ENCODE measurements at regions not wholly inside any gene's neighbourhood (a gene's known extent, or its start where the extent isn't known, plus 50 kb on each side); places are given as distances from the start of the nearest gene placed in this dataset.

- Histone ChIP-seq H3K36me3 (ENCODE audit: control insufficient read depth, insufficient read depth, low read length) (no peaks in the 10 kb centered on the region), H3K9ac (ENCODE audit: low read length) (no peak overlapping the region), H3K4me1 (ENCODE audit: control insufficient read depth, insufficient read depth, low read length) (no peaks in the 10 kb centered on the region), H3K27ac (ENCODE audit: low read depth, low read length) (no peak overlapping the region), H3K9me3 (ENCODE audit: control insufficient read depth, insufficient read depth, low read depth, low read length) (no peaks in the 10 kb centered on the region), H3K27me3 (ENCODE audit: control insufficient read depth, insufficient read depth, low read length) (no peaks in the 10 kb centered on the region), H3K4me3 (ENCODE audit: low read depth, low read length) (no peak overlapping the region)
Observed at GRCh38 chr10:52650873-52651272, 121.7 kb downstream of the MBL2 start.

GRCh38 chr10:52651293-52651692 lies 121.3 kb downstream of the MBL2 start:
- Histone ChIP-seq H3K9me3 (ENCODE audit: control insufficient read depth, insufficient read depth, low read depth, low read length) (no peaks in the 10 kb centered on the region), H3K36me3 (ENCODE audit: control insufficient read depth, insufficient read depth, low read length) (no peaks in the 10 kb centered on the region), H3K4me1 (ENCODE audit: control insufficient read depth, insufficient read depth, low read length) (no peaks in the 10 kb centered on the region), H3K4me3 (ENCODE audit: low read depth, low read length) (no peak overlapping the region), H3K9ac (ENCODE audit: low read length) (no peak overlapping the region), H3K27me3 (ENCODE audit: control insufficient read depth, insufficient read depth, low read length) (no peaks in the 10 kb centered on the region), H3K27ac (ENCODE audit: low read depth, low read length) (no peak overlapping the region)

DNA sequence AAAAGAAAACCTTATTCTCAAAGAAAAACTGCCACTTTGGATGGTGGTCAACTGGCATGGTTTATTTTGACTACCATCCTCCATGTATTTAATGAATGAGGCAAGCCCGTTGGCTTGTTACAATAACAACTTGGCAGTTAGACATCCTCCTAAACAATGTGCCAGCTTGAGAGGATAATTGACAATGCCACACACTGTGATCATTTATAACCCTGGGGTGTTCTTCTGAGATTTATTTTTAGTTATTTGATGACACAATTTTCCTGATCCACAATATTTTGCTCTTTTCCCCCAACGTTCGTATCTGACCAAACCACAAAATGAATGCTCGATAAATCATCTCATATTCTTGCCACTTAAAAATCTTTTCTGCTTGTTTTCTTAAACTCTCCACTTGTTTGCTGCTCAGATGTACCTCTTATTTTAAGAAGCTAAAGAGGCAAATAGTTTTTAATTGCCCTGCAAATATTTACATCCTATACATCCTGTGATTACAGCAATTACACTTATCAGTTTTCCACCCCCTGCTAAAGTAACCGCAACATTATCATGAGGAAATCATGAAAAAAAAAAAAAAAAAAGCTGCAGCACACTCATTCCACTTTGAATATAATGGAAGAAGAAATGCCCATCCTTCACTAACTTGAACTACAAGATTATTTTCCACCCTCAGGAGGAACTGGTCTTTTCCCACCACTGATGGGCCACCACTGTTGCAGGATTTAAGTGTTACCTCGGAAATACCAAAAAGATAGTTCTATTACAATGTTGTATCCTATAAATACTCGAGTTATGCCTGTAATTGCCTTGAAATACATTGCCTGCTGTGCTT lies 119.9 kb downstream of the MBL2 start:
- Histone ChIP-seq H3K9me3 (ENCODE audit: control insufficient read depth, insufficient read depth, low read depth, low read length) (no peaks in the 10 kb centered on the region), H3K4me3 (ENCODE audit: low read depth, low read length) (no peak overlapping the region), H3K36me3 (ENCODE audit: control insufficient read depth, insufficient read depth, low read length) (no peaks in the 10 kb centered on the region), H3K4me1 (ENCODE audit: control insufficient read depth, insufficient read depth, low read length) (no peaks in the 10 kb centered on the region), H3K9ac (ENCODE audit: low read length) (no peak overlapping the region), H3K27me3 (ENCODE audit: control insufficient read depth, insufficient read depth, low read length) (no peaks in the 10 kb centered on the region), H3K27ac (ENCODE audit: low read depth, low read length) (no peak overlapping the region)

GRCh38 chr10:52653263-52653909 lies 119.2 kb downstream of the MBL2 start:
- no peaks in the 10 kb centered on the region for H3K4me1 ChIP-seq (ENCODE audit: control insufficient read depth, insufficient read depth, low read length)
- no peaks in the 10 kb centered on the region for H3K27me3 ChIP-seq (ENCODE audit: control insufficient read depth, insufficient read depth, low read length)
- H3K9ac ChIP-seq (ENCODE audit: low read length), result no peak overlapping the region
- no peaks in the 10 kb centered on the region for H3K36me3 ChIP-seq (ENCODE audit: control insufficient read depth, insufficient read depth, low read length)
- no peak overlapping the region for H3K27ac ChIP-seq (ENCODE audit: low read depth, low read length)
- no peak overlapping the region for H3K4me3 ChIP-seq (ENCODE audit: low read depth, low read length)
- no peaks in the 10 kb centered on the region for H3K9me3 ChIP-seq (ENCODE audit: control insufficient read depth, insufficient read depth, low read depth, low read length)

- Histone ChIP-seq H3K9ac (ENCODE audit: low read length) (no peak overlapping the region), H3K27me3 (ENCODE audit: control insufficient read depth, insufficient read depth, low read length) (no peaks in the 10 kb centered on the region), H3K4me1 (ENCODE audit: control insufficient read depth, insufficient read depth, low read length) (no peaks in the 10 kb centered on the region), H3K9me3 (ENCODE audit: control insufficient read depth, insufficient read depth, low read depth, low read length) (no peaks in the 10 kb centered on the region), H3K27ac (ENCODE audit: low read depth, low read length) (no peak overlapping the region), H3K4me3 (ENCODE audit: low read depth, low read length) (no peak overlapping the region), H3K36me3 (ENCODE audit: control insufficient read depth, insufficient read depth, low read length) (no peaks in the 10 kb centered on the region)
Observed at GRCh38 chr10:52654201-52654600, 118.4 kb downstream of the MBL2 start.

- no peaks in the 10 kb centered on the region for H3K36me3 ChIP-seq (ENCODE audit: control insufficient read depth, insufficient read depth, low read length)
- no peaks in the 10 kb centered on the region for H3K9me3 ChIP-seq (ENCODE audit: control insufficient read depth, insufficient read depth, low read depth, low read length)
- no peak overlapping the region for H3K4me3 ChIP-seq (ENCODE audit: low read depth, low read length)
- no peak overlapping the region for H3K27ac ChIP-seq (ENCODE audit: low read depth, low read length)
- peaks cover 7% of the 10 kb centered on the region; the same call in 1 of the 2 replicates for H3K4me1 ChIP-seq (ENCODE audit: control insufficient read depth, insufficient read depth, low read length)
- no peak overlapping the region for H3K9ac ChIP-seq (ENCODE audit: low read length)
- H3K27me3 ChIP-seq (ENCODE audit: control insufficient read depth, insufficient read depth, low read length), result no peaks in the 10 kb centered on the region
Observed at GRCh38 chr10:52658112-52658511, 114.5 kb downstream of the MBL2 start.

GRCh38 chr10:52659085-52659484 lies 113.5 kb downstream of the MBL2 start:
- Histone ChIP-seq H3K9ac (ENCODE audit: low read length) (no peak overlapping the region), H3K27ac (ENCODE audit: low read depth, low read length) (no peak overlapping the region), H3K27me3 (ENCODE audit: control insufficient read depth, insufficient read depth, low read length) (no peaks in the 10 kb centered on the region), H3K4me3 (ENCODE audit: low read depth, low read length) (no peak overlapping the region), H3K36me3 (ENCODE audit: control insufficient read depth, insufficient read depth, low read length) (no peaks in the 10 kb centered on the region), H3K9me3 (ENCODE audit: control insufficient read depth, insufficient read depth, low read depth, low read length) (no peaks in the 10 kb centered on the region), H3K4me1 (ENCODE audit: control insufficient read depth, insufficient read depth, low read length) (peaks cover 7% of the 10 kb centered on the region; the same call in 1 of the 2 replicates)

DNA sequence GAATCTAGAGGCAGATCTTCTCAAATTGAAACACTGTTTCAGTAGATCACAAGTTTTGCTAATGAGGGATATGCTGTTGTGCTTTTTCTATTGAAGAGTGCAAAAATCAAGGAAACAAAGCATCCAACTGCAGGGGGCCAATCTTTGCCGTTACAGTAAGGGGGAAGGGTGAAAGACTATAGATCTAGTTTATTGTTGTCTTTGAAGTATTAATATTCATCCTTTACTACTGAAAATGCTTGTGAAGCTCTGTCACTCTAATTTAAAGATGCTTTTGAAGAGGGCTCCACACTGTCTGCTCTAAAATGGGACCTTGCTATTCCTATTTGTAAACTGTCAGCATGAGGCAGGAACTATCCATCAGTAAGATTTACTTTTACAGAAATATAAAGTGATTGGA lies 110.3 kb downstream of the MBL2 start:
- Histone ChIP-seq H3K27me3 (ENCODE audit: control insufficient read depth, insufficient read depth, low read length) (no peaks in the 10 kb centered on the region), H3K36me3 (ENCODE audit: control insufficient read depth, insufficient read depth, low read length) (no peaks in the 10 kb centered on the region), H3K27ac (ENCODE audit: low read depth, low read length) (no peak overlapping the region), H3K9me3 (ENCODE audit: control insufficient read depth, insufficient read depth, low read depth, low read length) (peaks cover 15% of the 10 kb centered on the region), H3K4me1 (ENCODE audit: control insufficient read depth, insufficient read depth, low read length) (peaks cover 7% of the 10 kb centered on the region; the same call in 1 of the 2 replicates), H3K9ac (ENCODE audit: low read length) (no peak overlapping the region), H3K4me3 (ENCODE audit: low read depth, low read length) (no peak overlapping the region)

- Histone ChIP-seq H3K27ac (ENCODE audit: low read depth, low read length) (no peak overlapping the region), H3K9me3 (ENCODE audit: control insufficient read depth, insufficient read depth, low read depth, low read length) (peaks cover 19% of the 10 kb centered on the region), H3K27me3 (ENCODE audit: control insufficient read depth, insufficient read depth, low read length) (no peaks in the 10 kb centered on the region), H3K4me3 (ENCODE audit: low read depth, low read length) (no peak overlapping the region), H3K4me1 (ENCODE audit: control insufficient read depth, insufficient read depth, low read length) (peaks cover 7% of the 10 kb centered on the region; the same call in 1 of the 2 replicates), H3K9ac (ENCODE audit: low read length) (no peak overlapping the region), H3K36me3 (ENCODE audit: control insufficient read depth, insufficient read depth, low read length) (no peaks in the 10 kb centered on the region)
Observed at GRCh38 chr10:52663161-52663560, 109.4 kb downstream of the MBL2 start.

DNA sequence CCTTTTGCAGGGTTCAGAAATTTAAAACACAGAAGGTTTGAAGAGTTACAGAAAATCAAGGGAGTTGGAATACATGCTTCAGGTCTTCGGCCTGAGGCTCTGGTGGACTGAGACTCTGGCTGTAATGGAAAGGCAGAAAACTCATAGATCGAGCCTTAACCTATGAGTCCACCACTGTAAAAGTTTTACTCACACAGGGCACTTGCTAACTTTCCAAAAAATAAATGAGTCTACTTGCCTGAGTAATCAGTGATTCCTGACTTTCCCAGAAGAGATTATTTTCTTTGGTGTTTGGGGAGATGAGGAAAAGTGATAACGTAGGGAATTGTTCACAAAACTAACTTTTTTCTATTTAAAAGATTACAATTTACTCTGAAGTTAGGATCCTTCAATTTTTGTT lies 108.0 kb downstream of the MBL2 start:
- Histone ChIP-seq H3K9ac (ENCODE audit: low read length) (no peak overlapping the region), H3K36me3 (ENCODE audit: control insufficient read depth, insufficient read depth, low read length) (no peaks in the 10 kb centered on the region), H3K9me3 (ENCODE audit: control insufficient read depth, insufficient read depth, low read depth, low read length) (peaks cover 23% of the 10 kb centered on the region), H3K4me1 (ENCODE audit: control insufficient read depth, insufficient read depth, low read length) (peaks cover 7% of the 10 kb centered on the region; the same call in 1 of the 2 replicates), H3K4me3 (ENCODE audit: low read depth, low read length) (no peak overlapping the region), H3K27me3 (ENCODE audit: control insufficient read depth, insufficient read depth, low read length) (no peaks in the 10 kb centered on the region), H3K27ac (ENCODE audit: low read depth, low read length) (no peak overlapping the region)

DNA sequence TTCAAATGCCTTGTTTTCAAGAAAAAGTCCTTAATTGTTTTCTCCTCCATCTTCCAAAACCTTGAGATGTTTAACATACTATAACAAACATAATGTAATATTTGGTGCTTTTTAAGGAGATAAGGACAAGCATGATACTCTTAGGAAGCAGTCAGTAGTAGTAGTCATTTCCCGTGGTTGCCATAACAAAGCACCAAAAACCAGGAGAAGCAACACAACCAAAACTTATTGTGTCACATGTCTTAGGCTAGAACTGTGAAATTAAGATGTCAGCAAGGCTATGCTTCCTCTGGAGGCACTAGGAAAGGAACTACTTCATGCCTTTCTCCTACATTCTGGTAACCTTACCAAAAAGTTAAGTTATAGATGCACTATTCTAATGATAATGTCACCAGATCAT lies 106.8 kb downstream of the MBL2 start:
- Histone ChIP-seq H3K27me3 (ENCODE audit: control insufficient read depth, insufficient read depth, low read length) (no peaks in the 10 kb centered on the region), H3K4me3 (ENCODE audit: low read depth, low read length) (no peak overlapping the region), H3K4me1 (ENCODE audit: control insufficient read depth, insufficient read depth, low read length) (peaks cover 7% of the 10 kb centered on the region; the same call in 1 of the 2 replicates), H3K36me3 (ENCODE audit: control insufficient read depth, insufficient read depth, low read length) (no peaks in the 10 kb centered on the region), H3K9ac (ENCODE audit: low read length) (no peak overlapping the region), H3K9me3 (ENCODE audit: control insufficient read depth, insufficient read depth, low read depth, low read length) (peaks cover 23% of the 10 kb centered on the region), H3K27ac (ENCODE audit: low read depth, low read length) (no peak overlapping the region)

Data from HUES6 (cell line).